HG03571 (cell line): ENCODE measurements at regions not wholly inside any gene's neighbourhood (a gene's known extent, or its start where the extent isn't known, plus 50 kb on each side); places are given as distances from the start of the nearest gene placed in this dataset.

ENCODE experiments used
- ATAC-seq: cut with Tn5 transposase; IDR thresholded peaks from one replicate; pipeline ENCODE4 v1.9.1; 2021; ENCODE audit not compliant: unreplicated experiment

DNA sequence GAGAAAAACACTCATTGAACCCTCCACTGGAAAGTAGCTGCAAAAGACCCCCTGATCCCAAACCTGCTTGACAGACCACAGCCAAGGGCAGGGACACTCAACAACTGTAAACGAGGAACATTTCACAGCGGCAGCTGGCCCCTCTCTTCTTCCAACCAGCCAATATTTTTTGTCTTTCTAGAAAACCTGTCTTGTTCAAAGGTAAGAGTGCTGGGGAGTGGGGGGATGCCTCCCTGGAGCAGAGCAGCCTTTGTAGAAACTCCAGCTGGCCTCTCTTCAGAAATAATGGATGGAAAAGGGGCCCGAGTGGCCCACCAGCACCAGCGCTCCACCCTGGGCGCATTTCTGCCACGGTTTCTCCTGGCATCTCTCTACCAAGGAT is 384.0 kb downstream of the RRAGC start:
- ATAC-seq: no peak

DNA sequence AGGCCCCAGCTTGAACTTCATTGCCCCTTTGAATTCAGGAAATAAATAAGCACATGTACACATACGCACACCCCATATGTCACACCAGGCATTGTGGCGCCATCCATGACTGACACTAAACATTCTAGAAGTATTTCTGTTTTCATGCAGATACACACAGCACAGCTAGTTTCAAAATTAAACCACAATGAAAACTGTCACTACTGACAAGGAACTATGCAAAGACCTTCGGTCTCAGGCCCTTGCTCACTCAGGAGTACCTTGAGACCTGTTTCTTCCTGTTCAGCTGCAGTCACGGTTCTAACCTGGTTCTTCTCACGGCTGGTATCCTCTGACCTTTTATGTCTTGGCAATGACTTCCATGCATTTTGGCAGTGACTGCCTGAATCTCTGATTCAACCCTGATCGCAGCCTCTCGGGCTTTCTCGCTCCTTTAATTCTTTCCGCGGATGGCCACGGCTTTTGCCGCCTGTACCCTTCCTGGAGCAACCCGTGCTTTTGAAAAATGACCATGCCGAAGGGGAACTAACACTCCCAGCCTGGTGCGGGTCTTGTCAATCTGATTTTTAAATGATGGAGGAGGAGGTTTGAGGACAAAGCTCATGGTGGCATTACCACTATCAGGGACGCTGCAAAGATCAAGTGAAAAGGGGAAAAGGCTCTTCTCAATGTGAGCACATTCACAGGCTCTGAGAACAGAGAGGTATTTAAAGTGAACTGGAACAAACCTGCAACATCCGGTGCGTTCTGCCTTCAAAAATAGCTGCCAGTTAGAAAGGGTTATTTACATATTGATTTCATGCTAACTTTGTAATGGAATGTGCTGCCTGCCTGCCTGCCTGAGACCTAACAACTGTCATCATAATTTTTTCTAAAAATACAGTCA is 384.6 kb downstream of the RRAGC start:
- ATAC-seq: peak; percentile 67

DNA sequence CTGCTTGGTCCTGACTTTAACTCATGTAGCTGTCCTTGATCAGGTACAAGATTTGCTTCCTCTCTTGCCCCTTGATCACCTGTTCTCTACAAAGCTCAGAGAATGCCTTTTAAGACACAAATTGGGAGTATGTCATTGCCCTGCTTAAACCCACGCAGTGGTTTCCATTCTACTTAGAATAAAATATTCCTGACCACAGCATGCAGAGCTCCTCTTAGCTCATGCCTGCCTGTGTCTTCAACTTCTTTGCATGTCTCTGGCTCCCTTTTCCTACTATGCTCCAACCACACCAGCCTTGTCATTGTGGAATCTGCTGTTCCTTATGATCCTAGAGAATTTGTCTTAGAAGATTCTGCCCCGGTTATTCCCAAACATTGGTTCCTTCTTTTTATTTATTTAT is 393.1 kb downstream of the RRAGC start:
- no peak for ATAC-seq

DNA sequence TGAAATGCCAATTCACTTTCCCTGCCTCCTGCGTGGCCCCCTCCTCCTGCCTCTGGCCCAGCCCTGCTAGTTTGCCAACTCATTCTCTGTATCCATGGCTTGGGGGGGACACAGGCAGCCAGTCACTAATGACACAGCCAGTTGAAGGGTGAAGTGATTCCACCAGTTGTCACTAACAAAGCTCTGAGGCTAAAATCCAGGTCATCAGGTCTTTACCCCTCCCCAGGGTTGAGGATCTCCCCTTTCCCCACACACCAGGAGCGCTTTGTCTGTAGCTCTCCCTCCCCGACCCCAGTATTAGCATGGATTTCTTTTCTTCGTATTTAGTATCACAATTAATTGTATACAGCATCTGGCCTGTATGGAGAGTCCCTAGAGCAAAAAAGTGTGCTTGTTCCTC is 394.1 kb downstream of the RRAGC start:
- ATAC-seq: no peak

DNA sequence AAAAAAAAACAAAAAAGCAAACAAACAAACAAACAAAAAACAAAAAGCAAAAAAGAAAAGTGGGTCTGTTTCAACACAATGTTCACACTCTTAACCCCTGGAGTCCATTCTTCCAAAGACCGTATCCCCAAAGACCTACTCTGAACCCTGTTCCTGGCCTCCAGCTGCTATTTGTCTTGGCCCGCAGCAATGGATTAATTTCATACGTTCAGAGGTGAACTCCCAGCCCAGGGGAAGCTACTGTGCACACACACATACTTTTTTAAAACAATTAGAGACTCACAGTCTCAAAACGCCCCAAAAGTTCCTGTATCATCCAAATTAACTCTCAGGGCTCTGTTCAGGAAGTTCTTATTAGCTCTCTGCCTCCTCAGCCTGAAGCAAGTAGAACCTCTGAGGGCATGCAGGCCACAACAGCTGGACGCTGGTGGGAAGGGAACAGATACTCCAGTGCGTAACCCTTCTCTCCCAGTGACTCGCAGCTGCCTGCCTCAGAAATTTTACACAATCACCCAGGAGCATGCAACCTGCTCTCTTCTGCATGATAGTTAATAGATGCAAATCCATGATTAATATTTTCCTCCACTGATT is 395.4 kb downstream of the RRAGC start:
- ATAC-seq: no peak

DNA sequence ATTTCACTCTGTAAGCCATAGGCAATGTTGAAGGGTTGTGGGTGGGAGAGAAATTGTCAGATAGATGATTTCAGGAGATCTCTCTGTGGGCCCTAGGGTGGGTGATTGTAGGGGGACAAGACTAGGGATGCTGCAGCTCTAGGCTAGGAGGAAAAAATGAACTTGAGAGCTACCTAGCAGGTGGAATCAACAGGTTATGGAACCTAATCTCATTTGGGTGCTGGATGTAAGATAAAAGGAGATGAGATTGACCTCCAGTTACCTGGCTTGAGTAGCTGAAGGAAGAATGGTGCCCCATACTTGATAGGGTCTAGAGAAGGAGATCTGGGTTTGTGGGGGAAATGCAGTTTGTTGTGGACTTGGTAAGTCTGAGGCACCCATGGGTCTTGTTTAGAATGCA is 396.5 kb downstream of the RRAGC start:
- no peak for ATAC-seq

DNA sequence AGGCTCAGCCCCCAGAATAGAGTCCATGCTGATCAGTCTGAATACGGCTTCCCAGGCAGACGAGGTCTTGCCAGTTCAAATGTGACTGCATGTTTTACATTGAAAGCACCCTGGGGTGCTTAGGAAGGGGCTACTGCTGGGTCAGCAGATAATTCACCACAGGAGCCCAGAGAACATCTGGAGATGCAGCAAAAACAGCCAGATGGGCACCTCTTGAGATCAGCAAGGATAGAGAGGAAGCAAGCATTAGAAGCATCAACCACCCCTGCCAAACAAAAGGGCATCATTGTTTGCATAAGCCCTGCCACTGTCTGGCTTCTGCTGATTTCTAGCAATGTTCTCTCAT is 403.1 kb downstream of the RRAGC start:
- no peak for ATAC-seq

DNA sequence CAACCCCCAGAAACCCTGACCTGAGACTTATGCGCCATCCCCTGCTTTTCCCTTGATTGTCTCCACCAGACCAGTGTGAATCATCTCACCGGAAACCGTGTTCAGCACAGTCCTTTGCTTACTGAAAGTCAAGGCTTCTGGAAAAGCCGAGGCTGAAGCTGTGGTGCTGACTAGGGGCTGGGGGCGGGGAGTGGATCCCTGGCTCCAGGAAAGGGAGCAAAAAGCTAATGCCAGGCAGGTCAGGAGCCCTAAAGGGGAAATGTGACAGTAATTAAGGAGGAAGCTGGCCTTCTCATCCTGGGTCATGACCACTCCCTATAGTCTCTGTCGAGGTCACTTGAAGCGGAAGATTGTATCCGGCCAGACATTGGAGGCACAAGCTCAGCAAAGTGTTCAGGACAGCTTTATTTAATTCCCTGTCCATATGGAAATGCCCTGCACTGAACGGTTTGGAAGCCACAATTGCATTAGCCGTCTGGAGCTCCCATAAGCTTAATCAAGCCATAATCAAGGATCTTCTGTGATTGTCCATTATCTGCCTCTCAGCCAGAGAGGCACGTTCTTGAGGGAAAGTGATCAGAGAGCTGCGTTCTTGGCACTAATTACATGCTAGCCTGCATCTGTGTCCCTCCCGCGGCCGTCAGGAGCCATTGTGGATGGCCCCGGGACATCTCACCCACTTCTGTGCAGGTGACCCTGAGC is 403.6 kb downstream of the RRAGC start:
- no peak for ATAC-seq

DNA sequence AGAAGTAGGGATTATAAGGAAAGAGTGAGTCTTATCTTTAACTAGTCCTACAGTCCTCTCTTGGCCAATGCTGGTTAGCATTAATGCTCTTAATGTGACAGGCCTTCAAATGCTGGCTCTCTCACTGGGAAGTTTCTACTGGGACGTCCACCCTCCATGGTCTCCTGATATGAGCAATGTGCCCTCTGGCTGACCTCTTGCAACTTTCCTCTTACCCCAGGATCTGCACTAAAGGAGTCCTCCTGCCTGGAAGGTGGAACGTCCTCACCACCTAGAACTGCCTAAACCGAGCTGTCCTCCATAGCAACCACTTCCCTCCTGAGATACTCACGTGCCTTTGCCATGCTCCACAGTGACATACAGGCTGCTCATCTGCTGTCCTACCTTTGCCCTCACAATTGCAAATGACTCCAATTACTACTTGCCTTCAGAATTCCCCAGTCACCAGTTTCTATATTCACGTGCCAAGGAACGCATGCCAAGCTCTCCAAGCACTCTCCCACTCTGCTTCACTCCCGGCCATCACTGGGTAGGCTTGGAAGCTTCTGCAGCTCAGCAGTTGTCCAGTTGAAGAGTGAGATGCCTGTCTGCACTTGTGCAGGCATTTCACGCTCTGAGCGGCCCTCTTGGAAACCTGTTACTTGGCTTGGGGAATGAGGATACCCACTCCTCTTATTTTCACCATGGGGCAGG is 404.7 kb downstream of the RRAGC start:
- no peak for ATAC-seq

DNA sequence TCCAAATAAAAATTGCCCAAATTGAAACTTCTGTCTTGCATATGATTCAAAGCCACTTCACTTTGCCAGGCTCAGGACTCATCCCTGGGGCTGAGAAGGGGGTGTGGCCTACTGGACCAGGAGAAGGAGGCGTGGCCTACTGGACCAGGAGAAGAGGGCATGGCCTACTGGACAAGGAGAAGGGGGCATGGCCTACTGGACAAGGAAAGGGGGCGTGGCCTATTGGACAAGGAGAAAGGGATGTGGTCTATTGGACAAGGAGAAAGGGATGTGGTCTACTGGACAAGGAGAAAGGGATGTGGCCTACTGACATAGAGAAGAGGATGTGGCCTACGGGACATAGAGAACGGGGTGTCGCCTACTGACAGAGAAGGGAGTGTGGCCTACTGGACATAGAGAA is 405.3 kb downstream of the RRAGC start:
- ATAC-seq: no peak

DNA sequence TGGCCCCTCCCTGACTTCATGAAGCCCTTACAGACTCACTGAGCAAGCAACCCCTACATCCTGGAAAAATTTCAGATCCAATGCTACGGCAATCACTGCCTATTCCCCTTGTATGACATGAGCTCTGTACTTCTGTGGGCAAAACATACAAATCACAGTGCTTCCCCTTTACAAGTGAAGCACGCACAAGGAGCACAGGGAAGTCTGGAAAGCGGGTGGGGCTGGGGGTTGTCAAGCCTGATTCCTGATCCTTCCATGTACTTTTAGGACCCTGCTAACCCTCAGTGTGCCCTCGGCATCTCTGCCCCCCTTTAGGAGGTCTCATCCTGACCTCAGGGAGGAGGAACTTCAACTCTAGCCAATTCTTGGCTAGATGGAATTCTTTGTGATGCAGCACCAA is 405.7 kb upstream of the POU3F1 start:
- ATAC-seq: no peak

DNA sequence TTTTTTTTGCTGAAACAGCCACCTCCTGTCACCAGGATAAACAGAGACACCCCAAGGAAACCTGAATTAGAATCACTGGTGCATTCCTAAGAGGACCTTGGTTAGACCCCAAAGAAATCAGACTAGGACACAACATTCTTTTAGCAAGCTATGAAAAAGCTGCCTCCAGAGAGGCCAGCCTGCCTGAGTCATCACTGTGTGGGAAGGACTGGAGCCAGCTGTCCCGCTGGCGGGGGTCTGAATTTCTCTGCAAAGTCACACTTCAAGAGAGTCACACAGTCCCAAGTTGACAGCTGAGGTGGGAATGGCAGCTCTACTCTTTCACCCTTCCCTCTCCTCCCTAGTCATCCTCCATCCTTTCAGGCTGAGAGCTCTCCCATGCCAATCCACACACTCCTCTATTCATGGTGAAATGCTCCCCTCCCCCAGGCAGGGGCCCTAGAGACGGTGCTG is 405.0 kb upstream of the POU3F1 start:
- no peak for ATAC-seq

DNA sequence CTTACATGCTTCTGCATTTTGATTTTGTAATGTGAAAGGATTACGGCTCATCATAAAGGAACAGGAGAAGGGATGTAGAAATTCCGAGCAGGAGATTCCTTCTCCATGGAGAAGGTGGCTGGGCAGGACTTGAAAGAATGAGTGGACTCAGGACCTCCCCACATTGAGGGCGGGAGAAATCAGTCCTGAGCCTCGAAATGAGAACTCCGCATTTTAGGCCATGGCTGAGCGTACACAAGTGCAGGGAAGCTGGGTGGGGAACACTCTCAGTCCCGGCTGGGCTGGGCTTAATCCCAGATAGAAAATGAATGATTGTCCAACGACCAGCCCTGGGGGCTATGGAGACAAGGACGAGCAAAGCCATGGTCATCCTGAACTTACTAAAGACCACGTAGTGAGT is 402.3 kb upstream of the POU3F1 start:
- ATAC-seq: no peak

DNA sequence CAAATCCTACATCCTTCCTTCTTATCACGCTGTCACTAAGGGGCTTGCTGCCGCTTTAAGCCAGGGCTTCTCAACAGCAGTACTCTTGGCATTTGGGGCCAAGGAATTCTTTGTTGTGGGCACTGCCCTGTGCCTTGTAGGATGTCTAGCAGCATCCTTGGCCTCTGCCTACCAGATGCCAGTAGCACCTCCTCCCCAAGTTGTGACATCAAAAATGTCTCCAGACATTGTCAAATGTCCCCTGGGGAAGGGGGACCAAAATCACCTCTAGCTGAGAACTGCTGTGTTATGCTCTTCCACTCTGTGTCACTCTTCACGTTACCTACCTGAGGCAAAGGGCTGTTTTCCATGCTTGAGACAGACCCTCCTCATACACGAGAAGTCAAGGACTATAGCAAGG is 400.3 kb upstream of the POU3F1 start:
- no peak for ATAC-seq

DNA sequence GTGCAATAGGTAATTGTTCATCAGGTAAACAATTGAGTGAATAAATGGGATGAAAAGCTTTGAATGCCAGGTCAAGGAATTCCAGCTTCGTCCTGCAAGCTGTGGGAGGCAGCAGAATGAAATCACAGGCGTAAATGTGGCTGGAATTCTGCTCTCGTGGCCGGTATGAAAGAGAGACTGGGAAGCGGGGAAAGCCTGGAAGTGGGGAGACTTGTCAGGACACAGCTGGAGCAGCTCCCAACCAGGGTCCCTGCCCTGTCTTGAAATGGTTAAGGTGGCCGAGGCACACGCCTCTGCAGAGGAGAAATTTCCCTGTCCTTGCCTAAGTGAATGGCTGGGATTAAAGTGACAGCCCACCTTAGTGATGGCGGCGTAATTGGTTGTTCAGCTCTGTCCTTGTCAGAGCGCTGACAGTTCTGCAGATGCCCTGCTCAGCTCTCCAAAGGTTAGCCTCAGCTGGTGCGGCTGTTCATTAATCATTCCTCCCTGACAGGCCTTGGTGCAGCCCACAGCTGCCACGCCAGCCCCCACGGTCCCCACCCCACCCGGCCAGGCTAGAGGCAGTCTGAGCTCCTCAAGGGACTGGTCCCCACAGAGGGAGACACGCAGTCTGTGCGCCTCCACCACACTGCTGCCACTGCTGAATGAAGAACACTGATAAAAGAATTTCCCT is 398.3 kb upstream of the POU3F1 start:
- ATAC-seq: no peak

DNA sequence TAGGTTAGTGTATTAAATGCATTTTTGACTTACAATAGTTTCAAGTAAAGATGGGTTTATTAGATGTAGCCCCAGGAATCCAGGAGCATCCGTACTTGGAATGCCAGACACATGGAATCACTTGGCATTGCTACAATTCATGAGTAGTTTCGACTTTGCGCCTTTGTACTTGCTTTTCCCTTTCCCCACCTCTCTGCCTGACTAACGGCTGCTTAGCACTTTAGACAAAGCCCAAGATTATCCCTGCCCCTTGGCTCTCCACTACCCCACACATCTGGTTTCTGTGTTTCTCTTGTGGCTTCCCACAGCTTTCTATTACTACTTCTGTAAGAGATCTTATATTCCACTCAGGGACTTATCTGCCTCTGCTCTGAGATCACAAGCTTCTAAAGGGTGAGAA is 397.7 kb upstream of the POU3F1 start:
- no peak for ATAC-seq

DNA sequence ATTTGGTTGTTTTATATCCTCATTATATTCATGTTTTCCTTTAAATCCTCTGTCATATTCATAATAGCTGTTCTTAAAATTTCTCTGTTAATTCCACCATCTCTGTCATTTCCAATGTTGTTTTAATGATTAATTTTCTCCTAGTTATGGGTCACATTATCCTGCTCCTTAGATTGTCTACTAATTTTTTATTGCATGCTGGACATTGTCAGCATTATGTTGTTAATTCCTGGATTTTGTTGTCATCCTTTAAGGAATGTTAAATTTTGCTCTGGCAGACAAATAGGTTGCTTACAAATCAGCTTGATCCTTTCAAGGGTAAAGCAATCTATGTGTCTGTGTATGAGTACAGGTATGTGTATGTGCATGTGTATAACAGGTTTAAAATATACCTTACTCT is 393.8 kb upstream of the POU3F1 start:
- no peak for ATAC-seq

DNA sequence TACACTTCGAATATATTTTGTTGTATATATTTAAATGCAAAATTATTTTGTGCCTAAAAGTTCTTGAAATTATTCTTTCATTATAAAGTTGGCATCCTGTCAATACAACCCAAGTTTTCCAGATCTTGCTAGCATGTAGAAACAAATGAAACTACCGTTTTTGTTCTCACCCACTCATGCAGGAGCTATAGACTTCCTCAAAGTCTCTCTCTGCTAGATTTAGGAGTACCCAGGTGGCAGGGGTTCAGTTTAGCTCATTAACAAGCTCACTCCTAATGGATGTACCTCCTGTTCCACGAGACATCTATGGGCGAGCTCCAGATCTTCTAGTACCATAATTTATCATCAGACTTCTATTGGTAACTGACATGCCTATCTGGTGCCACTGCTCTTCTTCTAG is 390.2 kb upstream of the POU3F1 start:
- ATAC-seq: no peak

DNA sequence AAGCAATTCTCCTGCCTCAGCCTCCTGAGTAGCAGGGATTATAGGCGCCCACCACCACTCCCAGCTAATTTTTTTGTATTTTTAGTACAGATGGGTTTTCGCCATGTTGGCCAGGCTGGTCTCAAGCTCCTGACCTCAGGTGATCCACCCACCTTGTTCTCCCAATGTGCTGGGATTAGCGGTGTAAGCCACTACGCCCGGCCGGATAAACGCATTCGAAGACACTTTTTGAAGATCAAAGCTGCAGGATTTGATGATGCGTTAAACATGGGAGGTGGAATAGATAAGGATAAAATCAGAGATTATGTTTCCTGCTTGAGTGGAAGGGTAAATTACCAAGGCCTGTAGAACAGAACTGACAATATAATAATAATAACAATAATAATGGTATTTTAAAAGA is 389.4 kb upstream of the POU3F1 start:
- no peak for ATAC-seq

DNA sequence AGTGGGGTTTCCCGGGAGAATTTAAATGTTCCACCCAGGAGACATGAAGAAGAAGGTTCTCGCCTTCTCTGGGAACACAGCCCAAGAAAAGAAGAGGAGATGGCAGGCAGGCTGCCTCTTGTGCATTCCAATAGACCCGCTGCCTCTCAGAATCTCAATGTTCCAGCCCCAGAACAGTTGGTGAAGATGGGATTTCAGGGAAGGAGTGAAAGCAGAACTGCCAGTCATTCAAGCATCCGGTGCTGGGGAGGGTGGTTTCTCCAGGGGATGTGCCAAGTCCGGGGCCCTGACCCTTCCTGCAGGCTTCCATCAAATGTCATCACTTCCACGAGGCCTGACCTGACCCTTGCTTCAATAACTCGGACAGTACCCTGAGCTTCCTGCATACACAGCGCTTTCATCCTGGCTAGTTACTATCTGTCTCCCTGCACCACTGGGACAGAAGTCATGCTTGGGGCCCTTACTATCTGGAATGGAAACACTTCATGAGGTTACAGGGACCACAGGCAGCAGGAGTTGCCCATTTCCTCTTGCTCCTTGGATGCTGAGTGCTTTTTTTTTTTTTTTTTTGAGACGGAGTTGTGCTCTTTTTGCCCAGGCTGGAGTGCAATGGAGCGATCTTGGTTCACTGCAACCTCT is 386.6 kb upstream of the POU3F1 start:
- no peak for ATAC-seq
